ENCODE measurements at regions not wholly inside any gene's neighbourhood (a gene's known extent, or its start where the extent isn't known, plus 50 kb on each side); places are given as distances from the start of the nearest gene placed in this dataset.

DNA sequence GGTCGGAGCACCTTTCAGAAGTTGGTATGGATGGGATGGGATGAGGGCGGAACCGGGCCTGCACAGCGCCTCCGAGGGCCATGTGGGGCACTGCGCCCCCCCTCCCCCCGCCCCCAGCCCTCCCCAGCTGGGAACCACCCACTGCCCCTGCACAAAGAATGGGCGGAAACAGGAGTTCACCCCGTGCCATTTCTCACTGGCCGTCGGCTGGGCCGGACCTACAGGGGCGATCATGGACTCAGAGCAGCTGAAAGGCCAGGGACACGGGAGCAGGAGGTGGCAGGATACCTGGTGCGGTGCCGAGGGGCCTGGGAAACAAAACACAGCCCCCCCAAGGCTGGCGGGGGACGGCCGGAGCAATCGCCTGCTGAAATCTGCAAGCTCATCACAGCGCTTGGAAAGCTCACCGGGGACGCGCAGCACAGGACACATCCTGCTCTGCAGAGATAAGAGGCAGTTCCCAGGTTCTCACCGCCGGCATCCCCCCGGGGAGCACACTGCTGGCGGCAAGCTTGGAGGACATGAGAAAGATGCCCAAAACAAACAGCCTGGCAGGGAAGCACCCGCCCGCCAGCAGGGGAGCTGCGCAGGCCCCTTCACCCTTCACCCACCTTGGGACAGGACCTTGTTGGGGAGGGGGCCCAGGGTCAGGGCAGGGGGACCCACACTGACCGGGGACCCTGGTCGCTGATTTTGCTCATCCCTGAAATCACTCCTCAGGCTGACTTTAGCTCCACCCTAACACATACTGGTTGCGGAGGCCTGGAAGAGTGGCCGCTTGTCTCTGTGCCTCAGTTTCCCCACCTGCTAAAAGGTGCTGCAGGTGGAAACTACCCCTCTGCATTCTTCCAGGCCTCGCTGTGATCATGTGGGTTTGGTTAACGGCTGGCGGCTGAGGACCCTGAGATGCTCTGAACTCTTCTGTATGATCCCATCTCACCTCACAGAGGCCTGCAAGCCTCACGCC lies 263.9 kb downstream of the C16orf95 start (continued):
- TF ChIP-seq GRHL2 (CRISPR knock-in tag; IDR thresholded peaks at IDR 0.05; ENCODE audit: insufficient replicate concordance, severe bottlenecking) (no peak), CREB1 (CRISPR knock-in tag; IDR thresholded peaks at IDR 0.05) (no peak), MXD4 (CRISPR knock-in tag; IDR thresholded peaks at IDR 0.05; ENCODE audit: borderline replicate concordance) (no peak), FOXK1 (CRISPR knock-in tag; IDR thresholded peaks at IDR 0.05) (0 out of 2 replicates have a peak, but pooled peaks have one; percentile 13), ATF1 (CRISPR knock-in tag; IDR thresholded peaks at IDR 0.05) (no peak), JUN (CRISPR knock-in tag; IDR thresholded peaks at IDR 0.05) (no peak), ETV6 (CRISPR knock-in tag; IDR thresholded peaks at IDR 0.05) (0 out of 2 replicates have a peak, but pooled peaks have one; percentile 65), NR1H2 (CRISPR knock-in tag; IDR thresholded peaks at IDR 0.05) (no peak), ZNF416 (CRISPR knock-in tag; IDR thresholded peaks at IDR 0.05) (no peak)
- TF ChIP-seq, protein P1, sequence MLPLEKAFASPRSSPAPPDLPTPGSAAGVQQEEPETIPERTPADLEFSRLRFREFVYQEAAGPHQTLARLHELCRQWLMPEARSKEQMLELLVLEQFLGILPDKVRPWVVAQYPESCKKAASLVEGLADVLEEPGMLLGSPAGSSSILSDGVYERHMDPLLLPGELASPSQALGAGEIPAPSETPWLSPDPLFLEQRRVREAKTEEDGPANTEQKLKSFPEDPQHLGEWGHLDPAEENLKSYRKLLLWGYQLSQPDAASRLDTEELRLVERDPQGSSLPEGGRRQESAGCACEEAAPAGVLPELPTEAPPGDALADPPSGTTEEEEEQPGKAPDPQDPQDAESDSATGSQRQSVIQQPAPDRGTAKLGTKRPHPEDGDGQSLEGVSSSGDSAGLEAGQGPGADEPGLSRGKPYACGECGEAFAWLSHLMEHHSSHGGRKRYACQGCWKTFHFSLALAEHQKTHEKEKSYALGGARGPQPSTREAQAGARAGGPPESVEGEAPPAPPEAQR (CRISPR knock-in tag; IDR thresholded peaks at IDR 0.05), result no peak
- TF ChIP-seq, protein P2, sequence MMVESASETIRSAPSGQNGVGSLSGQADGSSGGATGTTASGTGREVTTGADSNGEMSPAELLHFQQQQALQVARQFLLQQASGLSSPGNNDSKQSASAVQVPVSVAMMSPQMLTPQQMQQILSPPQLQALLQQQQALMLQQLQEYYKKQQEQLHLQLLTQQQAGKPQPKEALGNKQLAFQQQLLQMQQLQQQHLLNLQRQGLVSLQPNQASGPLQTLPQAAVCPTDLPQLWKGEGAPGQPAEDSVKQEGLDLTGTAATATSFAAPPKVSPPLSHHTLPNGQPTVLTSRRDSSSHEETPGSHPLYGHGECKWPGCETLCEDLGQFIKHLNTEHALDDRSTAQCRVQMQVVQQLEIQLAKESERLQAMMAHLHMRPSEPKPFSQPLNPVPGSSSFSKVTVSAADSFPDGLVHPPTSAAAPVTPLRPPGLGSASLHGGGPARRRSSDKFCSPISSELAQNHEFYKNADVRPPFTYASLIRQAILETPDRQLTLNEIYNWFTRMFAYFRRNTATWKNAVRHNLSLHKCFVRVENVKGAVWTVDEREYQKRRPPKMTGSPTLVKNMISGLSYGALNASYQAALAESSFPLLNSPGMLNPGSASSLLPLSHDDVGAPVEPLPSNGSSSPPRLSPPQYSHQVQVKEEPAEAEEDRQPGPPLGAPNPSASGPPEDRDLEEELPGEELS (CRISPR knock-in tag; IDR thresholded peaks at IDR 0.05), result no peak
- TF ChIP-seq, protein P3, sequence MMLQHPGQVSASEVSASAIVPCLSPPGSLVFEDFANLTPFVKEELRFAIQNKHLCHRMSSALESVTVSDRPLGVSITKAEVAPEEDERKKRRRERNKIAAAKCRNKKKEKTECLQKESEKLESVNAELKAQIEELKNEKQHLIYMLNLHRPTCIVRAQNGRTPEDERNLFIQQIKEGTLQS (CRISPR knock-in tag; conservative IDR thresholded peaks at IDR 0.05), result no peak
- TF ChIP-seq, protein P4, sequence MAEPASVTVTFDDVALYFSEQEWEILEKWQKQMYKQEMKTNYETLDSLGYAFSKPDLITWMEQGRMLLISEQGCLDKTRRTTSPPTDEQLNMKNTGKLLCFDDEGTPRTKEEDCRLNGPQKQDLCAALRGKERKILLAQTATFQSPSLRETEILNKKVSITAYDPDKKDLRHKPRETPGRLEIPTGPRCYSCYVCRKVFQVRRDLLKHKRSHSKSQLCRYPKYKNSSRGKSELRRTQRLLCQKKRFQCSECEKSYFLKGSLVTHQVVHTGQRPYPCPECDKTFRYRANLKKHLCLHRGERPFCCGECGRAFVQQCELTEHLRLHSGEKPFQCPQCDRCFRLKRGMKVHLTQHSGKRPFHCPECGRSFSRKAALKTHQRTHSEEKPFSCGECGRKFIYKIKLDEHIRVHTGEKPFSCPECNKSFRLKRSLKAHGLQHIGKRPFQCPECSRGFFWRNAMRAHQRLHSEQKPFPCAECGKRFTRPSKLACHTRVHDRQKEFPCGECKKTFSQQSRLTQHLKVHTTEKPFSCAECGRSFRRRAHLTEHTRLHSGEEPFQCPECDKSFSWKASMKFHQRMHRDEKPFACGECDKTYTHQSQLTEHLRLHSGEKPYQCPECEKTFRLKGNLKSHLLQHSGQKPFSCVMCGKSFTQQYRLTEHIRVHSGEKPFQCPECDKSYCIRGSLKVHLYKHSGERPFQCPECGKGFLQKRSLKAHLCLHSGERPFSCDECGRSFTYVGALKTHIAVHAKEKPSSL (CRISPR knock-in tag; conservative IDR thresholded peaks at IDR 0.05), result no peak
- TF ChIP-seq, protein P5, sequence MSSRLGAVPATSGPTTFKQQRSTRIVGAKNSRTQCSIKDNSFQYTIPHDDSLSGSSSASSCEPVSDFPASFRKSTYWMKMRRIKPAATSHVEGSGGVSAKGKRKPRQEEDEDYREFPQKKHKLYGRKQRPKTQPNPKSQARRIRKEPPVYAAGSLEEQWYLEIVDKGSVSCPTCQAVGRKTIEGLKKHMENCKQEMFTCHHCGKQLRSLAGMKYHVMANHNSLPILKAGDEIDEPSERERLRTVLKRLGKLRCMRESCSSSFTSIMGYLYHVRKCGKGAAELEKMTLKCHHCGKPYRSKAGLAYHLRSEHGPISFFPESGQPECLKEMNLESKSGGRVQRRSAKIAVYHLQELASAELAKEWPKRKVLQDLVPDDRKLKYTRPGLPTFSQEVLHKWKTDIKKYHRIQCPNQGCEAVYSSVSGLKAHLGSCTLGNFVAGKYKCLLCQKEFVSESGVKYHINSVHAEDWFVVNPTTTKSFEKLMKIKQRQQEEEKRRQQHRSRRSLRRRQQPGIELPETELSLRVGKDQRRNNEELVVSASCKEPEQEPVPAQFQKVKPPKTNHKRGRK (CRISPR knock-in tag; IDR thresholded peaks at IDR 0.05; ENCODE audit: borderline replicate concordance), result no peak

DNA sequence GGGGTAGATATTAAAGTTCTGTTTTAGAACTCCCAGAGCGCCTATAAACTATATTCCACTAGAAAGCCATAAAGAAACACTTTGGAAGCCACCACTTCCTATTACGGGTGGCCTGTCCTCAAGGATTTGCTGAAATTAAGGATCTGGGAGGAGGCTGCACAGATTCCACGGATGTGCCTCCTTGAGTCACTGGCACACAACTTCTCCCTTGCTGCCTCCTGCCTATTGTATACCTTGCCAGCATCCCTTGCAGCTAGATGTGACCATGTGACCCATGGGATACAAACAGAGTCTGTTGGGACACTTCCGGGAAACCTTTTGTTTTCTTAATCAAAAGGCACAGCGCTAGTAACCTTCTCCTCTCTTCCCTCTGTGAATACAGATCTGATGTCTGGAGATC lies 263.0 kb downstream of the C16orf95 start:
- no peak for DNase-seq (ENCODE audit: low spot score)
- Mint-ChIP-seq H3K9me3 (peaks cover 10% of the 10 kb centered on the region), H3K4me3 (no peak overlapping the region), H3K4me1 (peaks cover 4% of the 10 kb centered on the region; the same call in 1 of the 2 replicates), H3K27me3 (ENCODE audit: low read depth) (peaks cover 6% of the 10 kb centered on the region), H3K27ac (no peak overlapping the region), H3K36me3 (peaks cover 9% of the 10 kb centered on the region)
- TF ChIP-seq ZNF121 (CRISPR knock-in tag; IDR thresholded peaks at IDR 0.05) (no peak), EMX1 (CRISPR knock-in tag; IDR thresholded peaks at IDR 0.05) (no peak), ELF4 (CRISPR knock-in tag; IDR thresholded peaks at IDR 0.05; ENCODE audit: low read depth) (no peak)
- TF ChIP-seq, protein P6, sequence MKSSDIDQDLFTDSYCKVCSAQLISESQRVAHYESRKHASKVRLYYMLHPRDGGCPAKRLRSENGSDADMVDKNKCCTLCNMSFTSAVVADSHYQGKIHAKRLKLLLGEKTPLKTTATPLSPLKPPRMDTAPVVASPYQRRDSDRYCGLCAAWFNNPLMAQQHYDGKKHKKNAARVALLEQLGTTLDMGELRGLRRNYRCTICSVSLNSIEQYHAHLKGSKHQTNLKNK (CRISPR knock-in tag; IDR thresholded peaks at IDR 0.05), result no peak
- TF ChIP-seq, protein P7, sequence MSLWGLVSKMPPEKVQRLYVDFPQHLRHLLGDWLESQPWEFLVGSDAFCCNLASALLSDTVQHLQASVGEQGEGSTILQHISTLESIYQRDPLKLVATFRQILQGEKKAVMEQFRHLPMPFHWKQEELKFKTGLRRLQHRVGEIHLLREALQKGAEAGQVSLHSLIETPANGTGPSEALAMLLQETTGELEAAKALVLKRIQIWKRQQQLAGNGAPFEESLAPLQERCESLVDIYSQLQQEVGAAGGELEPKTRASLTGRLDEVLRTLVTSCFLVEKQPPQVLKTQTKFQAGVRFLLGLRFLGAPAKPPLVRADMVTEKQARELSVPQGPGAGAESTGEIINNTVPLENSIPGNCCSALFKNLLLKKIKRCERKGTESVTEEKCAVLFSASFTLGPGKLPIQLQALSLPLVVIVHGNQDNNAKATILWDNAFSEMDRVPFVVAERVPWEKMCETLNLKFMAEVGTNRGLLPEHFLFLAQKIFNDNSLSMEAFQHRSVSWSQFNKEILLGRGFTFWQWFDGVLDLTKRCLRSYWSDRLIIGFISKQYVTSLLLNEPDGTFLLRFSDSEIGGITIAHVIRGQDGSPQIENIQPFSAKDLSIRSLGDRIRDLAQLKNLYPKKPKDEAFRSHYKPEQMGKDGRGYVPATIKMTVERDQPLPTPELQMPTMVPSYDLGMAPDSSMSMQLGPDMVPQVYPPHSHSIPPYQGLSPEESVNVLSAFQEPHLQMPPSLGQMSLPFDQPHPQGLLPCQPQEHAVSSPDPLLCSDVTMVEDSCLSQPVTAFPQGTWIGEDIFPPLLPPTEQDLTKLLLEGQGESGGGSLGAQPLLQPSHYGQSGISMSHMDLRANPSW (CRISPR knock-in tag; conservative IDR thresholded peaks at IDR 0.05; ENCODE audit: low read depth), result no peak
- ATAC-seq, result no peak
- POLR2A ChIA-PET, result no interaction called here
- CTCF ChIA-PET, result interaction anchor here (1.3 to 2.2 kb wide), 3 partner anchors 9 to 180 kb away, joined by 4 to 15 read pairs (median 10); no protein-coding TSS in a partner anchor
